ENCODE measurements at regions not wholly inside any gene's neighbourhood (a gene's known extent, or its start where the extent isn't known, plus 50 kb on each side); places are given as distances from the start of the nearest gene placed in this dataset.

GRCh38 chr13:42722883-42723539 is 58.4 kb upstream of the FAM216B start:
- no peak for DNase-seq

- no peak for DNase-seq
Measured at GRCh38 chr13:42728507-42729180, 52.7 kb upstream of the FAM216B start.

GRCh38 chr13:42729857-42730402 is 51.5 kb upstream of the FAM216B start:
- DNase-seq, result no peak

Measured in fibroblast of skin of right biceps (primary cell).